ENCODE measurements at regions not wholly inside any gene's neighbourhood (a gene's known extent, or its start where the extent isn't known, plus 50 kb on each side); places are given as distances from the start of the nearest gene placed in this dataset.

DNA sequence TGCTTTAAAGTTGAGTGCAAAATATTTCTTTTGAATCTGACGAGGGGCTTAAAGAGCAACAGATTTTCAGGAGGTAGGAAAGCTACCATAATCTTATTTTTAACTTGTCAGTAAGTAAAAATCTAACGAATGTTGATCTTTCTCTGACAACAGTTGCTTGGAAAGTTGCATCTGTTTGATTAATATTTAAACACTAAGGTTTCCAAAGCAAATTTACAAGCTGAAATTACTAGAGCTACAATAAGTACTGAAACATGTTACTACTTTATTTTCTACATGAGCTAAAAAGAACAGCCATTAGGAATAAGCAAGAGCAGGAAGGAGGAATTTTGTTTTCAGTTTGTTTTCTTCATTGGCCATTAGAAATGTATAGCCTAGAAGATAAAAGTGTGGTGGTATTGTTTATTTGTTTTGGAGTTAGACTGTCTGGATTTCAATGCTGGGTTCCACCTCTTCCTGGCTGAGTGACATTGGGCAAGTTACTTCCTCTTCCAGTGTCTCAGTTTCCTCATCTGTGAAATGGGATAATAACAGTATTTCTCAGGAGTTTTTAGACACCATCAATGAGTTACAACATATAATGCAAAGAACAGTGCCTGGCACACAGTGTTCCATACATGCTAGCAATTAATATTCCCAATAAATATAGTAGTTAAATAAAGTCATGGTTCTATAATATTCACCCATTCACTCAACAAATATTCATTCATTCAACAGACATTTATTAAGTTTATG is 87.9 kb upstream of the FLRT2 start:
- TF ChIP-seq, protein P1, sequence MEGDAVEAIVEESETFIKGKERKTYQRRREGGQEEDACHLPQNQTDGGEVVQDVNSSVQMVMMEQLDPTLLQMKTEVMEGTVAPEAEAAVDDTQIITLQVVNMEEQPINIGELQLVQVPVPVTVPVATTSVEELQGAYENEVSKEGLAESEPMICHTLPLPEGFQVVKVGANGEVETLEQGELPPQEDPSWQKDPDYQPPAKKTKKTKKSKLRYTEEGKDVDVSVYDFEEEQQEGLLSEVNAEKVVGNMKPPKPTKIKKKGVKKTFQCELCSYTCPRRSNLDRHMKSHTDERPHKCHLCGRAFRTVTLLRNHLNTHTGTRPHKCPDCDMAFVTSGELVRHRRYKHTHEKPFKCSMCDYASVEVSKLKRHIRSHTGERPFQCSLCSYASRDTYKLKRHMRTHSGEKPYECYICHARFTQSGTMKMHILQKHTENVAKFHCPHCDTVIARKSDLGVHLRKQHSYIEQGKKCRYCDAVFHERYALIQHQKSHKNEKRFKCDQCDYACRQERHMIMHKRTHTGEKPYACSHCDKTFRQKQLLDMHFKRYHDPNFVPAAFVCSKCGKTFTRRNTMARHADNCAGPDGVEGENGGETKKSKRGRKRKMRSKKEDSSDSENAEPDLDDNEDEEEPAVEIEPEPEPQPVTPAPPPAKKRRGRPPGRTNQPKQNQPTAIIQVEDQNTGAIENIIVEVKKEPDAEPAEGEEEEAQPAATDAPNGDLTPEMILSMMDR (conservative IDR thresholded peaks at IDR 0.05; ENCODE audit: low read length) = no peak
- no peak for TF ChIP-seq EZH2phosphoT487 (IDR thresholded peaks at IDR 0.05; ENCODE audit: borderline replicate concordance, low read depth, low read length)

All from OCI-LY7 (cell line).